ENCODE measurements at regions not wholly inside any gene's neighbourhood (a gene's known extent, or its start where the extent isn't known, plus 50 kb on each side); places are given as distances from the start of the nearest gene placed in this dataset.

DNA sequence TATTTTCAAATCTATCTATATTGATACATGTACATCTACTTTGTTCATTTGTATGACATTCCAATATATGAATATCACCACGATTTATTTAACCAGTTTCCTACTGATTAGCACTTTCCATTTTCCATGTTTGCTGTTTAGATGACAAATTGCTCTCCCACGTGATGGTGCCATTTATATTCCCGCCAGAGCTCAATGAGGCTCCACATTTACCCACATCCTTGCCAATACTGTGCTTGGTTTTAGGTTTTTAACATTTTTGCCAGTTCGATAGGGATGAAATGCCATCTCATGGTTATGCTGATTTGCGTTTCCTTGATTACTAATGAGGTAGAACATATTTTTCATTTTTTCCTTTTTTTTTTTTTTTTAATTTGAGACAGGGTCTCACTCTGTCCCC is 86.7 kb upstream of the TRIM2 start:
- DNase-seq (ENCODE audit: extremely low spot score, unreplicated experiment), result no peak
- H3K4me1 Mint-ChIP-seq (ENCODE audit: unreplicated experiment), result no peaks in the 10 kb centered on the region
- H3K9me3 Mint-ChIP-seq, result no peaks in the 10 kb centered on the region
- H3K27ac Mint-ChIP-seq, result no peak overlapping the region
- no peak overlapping the region for H3K4me3 Mint-ChIP-seq
- TF ChIP-seq, protein P1, sequence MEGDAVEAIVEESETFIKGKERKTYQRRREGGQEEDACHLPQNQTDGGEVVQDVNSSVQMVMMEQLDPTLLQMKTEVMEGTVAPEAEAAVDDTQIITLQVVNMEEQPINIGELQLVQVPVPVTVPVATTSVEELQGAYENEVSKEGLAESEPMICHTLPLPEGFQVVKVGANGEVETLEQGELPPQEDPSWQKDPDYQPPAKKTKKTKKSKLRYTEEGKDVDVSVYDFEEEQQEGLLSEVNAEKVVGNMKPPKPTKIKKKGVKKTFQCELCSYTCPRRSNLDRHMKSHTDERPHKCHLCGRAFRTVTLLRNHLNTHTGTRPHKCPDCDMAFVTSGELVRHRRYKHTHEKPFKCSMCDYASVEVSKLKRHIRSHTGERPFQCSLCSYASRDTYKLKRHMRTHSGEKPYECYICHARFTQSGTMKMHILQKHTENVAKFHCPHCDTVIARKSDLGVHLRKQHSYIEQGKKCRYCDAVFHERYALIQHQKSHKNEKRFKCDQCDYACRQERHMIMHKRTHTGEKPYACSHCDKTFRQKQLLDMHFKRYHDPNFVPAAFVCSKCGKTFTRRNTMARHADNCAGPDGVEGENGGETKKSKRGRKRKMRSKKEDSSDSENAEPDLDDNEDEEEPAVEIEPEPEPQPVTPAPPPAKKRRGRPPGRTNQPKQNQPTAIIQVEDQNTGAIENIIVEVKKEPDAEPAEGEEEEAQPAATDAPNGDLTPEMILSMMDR (conservative IDR thresholded peaks at IDR 0.05), result no peak
- H3K36me3 Mint-ChIP-seq, result no peaks in the 10 kb centered on the region
- H3K27me3 Mint-ChIP-seq, result no peaks in the 10 kb centered on the region

DNA sequence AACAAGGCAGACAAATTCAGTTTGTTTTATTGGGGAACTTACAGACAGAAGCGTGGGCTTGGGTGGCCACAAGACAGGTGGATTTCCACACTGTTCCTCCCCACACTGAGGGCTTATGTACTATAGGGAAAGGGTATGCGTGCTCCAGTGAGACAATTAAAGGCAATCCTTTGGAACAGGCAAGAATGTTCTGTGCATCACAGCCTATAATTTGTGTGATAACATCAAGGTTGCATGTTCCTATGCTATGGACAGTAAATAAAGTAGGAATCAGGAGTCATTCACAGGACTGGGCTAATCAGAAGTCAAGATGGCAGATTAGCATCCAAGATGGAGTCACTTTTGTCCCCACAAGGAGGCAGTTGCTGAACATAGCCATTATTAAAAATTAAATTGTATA is 84.6 kb upstream of the TRIM2 start:
- no peaks in the 10 kb centered on the region for H3K9me3 Mint-ChIP-seq
- no peak overlapping the region for H3K27ac Mint-ChIP-seq
- H3K4me3 Mint-ChIP-seq, result no peak overlapping the region
- no peak for DNase-seq (ENCODE audit: extremely low spot score, unreplicated experiment)
- TF ChIP-seq, protein P1 (conservative IDR thresholded peaks at IDR 0.05), result no peak
- H3K27me3 Mint-ChIP-seq, result no peaks in the 10 kb centered on the region
- peaks cover 5% of the 10 kb centered on the region for H3K4me1 Mint-ChIP-seq (ENCODE audit: unreplicated experiment)
- no peaks in the 10 kb centered on the region for H3K36me3 Mint-ChIP-seq

DNA sequence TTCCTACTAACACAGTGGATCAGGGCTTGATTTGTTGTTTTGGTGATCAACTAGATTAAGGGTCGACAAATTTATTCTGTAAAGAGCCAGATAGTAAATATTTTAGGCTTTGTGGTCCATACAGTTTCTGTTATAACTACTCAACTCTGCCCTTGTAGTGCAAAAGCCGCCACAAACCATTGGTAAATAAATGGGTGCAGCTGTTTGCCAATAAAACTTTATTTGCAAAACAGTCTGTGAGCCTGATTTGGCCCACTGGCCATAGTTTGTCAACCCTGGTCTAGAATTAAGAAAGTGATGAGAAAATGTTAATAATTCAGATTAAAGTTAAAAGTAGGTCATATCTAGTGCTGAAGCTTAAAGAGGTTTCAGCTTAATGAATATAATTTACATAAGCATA is 84.0 kb upstream of the TRIM2 start:
- H3K4me3 Mint-ChIP-seq, result no peak overlapping the region
- no peaks in the 10 kb centered on the region for H3K27me3 Mint-ChIP-seq
- DNase-seq (ENCODE audit: extremely low spot score, unreplicated experiment), result no peak
- H3K4me1 Mint-ChIP-seq (ENCODE audit: unreplicated experiment), result peaks cover 5% of the 10 kb centered on the region
- no peak overlapping the region for H3K27ac Mint-ChIP-seq
- H3K36me3 Mint-ChIP-seq, result no peaks in the 10 kb centered on the region
- TF ChIP-seq, protein P1 (conservative IDR thresholded peaks at IDR 0.05), result no peak
- H3K9me3 Mint-ChIP-seq, result no peaks in the 10 kb centered on the region

DNA sequence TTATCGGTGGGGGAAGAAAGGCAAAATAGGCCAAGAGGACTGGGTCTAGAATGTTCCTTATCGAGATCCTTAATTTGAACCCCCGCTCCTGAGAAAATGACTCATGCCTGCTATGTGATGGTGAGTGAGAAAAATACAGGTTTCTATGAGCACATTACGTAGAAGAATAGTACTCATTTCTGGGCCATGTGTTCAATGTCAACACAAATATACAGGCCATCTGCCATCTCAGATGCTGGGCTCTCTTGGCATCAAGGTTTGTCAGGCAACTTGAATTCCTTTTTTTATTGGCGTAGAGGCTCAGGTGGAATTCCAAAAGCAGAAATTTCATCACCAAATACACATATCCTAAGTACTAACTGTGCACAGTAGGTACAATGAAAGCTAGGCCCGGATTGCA is 81.4 kb upstream of the TRIM2 start:
- TF ChIP-seq, protein P1 (conservative IDR thresholded peaks at IDR 0.05), result no peak
- H3K27ac Mint-ChIP-seq, result peak overlapping the region; percentile 5
- H3K4me3 Mint-ChIP-seq, result no peak overlapping the region
- DNase-seq (ENCODE audit: extremely low spot score, unreplicated experiment), result no peak
- no peaks in the 10 kb centered on the region for H3K27me3 Mint-ChIP-seq
- H3K4me1 Mint-ChIP-seq (ENCODE audit: unreplicated experiment), result peaks cover 10% of the 10 kb centered on the region
- H3K36me3 Mint-ChIP-seq, result no peaks in the 10 kb centered on the region
- H3K9me3 Mint-ChIP-seq, result no peaks in the 10 kb centered on the region

DNA sequence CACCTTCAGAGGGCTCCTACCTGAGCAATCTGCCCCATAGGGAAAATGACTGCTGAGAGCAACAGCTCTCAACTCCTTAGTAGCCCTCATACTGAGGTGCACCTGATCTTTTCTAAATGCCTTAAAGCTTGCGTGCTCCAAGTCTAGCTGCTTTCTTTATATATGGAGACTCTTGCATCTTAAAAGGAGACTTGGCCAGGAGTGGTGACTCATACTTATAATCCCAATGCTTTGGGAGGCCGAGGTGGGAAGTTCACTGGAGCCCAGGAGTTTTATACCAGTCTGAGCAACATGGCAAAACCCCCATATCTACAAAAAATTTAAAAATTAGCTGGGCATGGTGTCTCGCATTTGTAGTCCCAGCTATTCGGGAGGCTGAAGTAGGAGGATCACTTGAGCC is 78.1 kb upstream of the TRIM2 start:
- no peak for DNase-seq (ENCODE audit: extremely low spot score, unreplicated experiment)
- Mint-ChIP-seq H3K4me1 (ENCODE audit: unreplicated experiment) (peaks cover 14% of the 10 kb centered on the region), H3K27ac (no peak overlapping the region), H3K9me3 (no peaks in the 10 kb centered on the region), H3K4me3 (no peak overlapping the region), H3K36me3 (no peaks in the 10 kb centered on the region), H3K27me3 (no peaks in the 10 kb centered on the region)
- TF ChIP-seq, protein P1 (conservative IDR thresholded peaks at IDR 0.05), result no peak

Data from type B pancreatic cell (in vitro differentiated cells).